Fibroblast of skin of left quadriceps (primary cell): ENCODE measurements at regions not wholly inside any gene's neighbourhood (a gene's known extent, or its start where the extent isn't known, plus 50 kb on each side); places are given as distances from the start of the nearest gene placed in this dataset.

Experiments
- DNase-seq, 2 experiments: peaks; one replicate each; pipeline ENCODE4 v3.0.0-alpha.2; 2013; ENCODE audit warnings: low read depth in 2 of 2

GRCh38 chr2:34414856-34415255, 815.8 kb upstream of the FAM98A start:
- no peak for DNase-seq

DNA sequence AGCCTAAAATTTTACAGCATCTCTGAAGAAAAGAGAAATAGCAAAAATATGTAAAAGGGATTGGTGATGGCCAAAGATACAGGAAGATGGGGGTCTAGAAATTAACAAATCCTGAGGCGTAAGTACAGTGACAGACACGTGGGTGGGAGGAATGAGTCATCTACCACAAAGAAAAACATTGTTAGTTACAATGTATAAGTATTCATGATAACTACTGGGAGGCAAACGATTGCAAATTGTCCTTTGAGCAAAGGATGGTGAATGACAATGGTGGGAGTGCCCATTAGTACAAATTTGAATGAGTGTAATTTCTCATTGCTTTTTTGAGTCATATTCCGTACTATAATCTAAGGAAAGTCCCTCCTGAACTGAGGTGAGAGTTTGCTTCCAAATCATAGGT, 809.0 kb upstream of the FAM98A start:
- DNase-seq = no peak

GRCh38 chr2:34403512-34403911, 804.4 kb upstream of the FAM98A start:
- DNase-seq = no peak

- no peak for DNase-seq
These were observed 803.3 kb upstream of the FAM98A start for GRCh38 chr2:34402376-34402775.

DNA sequence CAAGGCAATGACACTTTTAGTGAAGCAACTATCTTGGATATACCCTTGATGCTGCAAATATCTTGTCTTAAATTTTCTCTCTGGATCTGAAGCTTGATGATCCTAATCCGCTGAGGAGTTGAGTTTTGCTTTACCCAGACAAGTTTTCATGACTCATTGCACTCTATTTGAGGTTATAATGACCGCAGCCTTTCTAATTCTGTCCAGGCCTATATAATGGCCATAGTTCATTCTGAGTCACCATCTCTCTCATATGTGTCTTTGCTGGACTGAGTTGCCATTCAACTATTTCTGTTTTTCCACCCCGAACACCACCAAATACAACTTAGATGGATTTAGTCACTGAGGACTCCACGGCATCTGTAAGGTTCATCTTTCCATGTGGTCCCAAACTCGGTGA, 802.1 kb upstream of the FAM98A start:
- DNase-seq = no peak

DNA sequence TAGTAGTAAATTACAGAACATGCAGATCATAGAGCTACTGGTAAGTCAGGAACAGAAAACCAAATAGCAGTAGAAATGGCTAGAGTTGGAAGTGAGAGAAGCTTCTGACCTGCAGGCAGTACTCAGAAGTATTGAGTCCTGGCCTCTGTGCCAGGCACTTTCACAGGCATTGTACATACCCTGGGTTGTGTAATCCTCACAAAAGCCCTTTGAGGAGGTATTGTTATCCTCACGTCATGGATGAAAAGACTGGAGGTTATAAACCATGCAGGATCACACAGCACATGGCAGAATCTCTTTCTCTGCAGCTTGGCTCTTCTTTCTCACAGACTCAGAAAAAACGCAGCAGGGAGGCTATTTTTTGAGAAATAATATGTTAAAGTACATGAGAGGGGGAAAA, 789.3 kb upstream of the FAM98A start:
- no peak for DNase-seq

GRCh38 chr2:34387536-34387935, 788.4 kb upstream of the FAM98A start:
- no peak for DNase-seq

GRCh38 chr2:34379586-34379985, 780.5 kb upstream of the FAM98A start:
- DNase-seq = no peak

DNA sequence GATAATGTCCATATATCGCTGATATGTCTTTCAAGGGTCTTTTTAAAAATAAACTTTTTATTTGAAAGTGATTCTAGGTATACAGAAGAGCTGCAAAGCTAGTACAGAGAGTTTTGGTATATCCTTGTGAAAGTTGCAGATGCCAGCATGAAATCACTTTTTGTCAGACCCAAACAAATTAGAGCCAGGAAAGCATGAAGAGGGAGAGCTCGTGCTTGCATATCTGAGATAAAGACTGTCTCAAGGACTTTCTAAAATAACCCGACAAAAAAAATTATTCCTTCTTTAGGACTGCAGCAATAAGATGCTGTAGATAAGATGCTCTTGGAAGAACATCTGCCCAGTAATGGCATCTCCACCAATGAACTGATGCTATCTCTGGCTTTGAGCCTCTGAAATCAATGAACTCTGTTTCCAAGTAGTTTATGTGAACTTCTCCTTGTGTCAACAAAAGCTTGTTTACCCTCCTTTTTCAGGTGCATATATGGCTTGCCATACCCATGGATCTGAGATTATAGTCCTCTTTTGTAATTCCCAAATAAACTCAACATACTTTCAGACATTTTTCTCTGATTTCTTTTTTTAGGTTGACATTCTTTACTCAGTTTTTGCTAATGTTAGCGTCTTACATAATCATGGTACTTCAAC, 774.6 kb upstream of the FAM98A start:
- DNase-seq = no peak

GRCh38 chr2:34372967-34373366, 773.9 kb upstream of the FAM98A start:
- no peak for DNase-seq

- no peak for DNase-seq
These were observed 772.6 kb upstream of the FAM98A start for GRCh38 chr2:34371711-34372110.

GRCh38 chr2:34368304-34368703, 769.2 kb upstream of the FAM98A start:
- DNase-seq = no peak

- no peak for DNase-seq
These were observed 766.8 kb upstream of the FAM98A start for GRCh38 chr2:34365932-34366331.

GRCh38 chr2:34365512-34365911, 766.4 kb upstream of the FAM98A start:
- no peak for DNase-seq

GRCh38 chr2:34353509-34354113, 754.5 kb upstream of the FAM98A start:
- DNase-seq = no peak

- DNase-seq = no peak
These were observed 750.4 kb upstream of the FAM98A start for GRCh38 chr2:34349527-34349926.

- DNase-seq = no peak
These were observed 745.9 kb upstream of the FAM98A start for GRCh38 chr2:34345030-34345429.

GRCh38 chr2:34340307-34340706, 741.2 kb upstream of the FAM98A start:
- no peak for DNase-seq

DNA sequence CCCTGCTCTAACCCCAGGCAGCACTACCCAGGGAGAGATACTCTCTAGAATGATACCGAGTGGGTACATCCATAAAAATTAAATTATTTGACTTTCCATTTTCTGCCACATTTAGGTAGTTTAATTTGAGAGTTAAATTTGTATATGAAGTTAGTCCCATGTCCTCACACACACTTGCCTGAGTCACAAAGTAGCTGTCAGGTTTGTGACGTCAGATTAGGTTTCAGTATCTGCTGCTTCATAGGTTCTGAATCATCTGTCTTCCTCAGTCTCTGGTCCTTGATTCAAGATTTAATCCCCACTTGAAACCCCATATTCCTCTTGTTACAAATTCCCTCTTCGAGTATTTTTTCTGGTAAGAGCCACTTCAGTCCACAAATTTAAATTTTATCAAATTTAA, 738.6 kb upstream of the FAM98A start:
- DNase-seq = no peak

GRCh38 chr2:34332813-34333212, 733.7 kb upstream of the FAM98A start:
- no peak for DNase-seq

DNA sequence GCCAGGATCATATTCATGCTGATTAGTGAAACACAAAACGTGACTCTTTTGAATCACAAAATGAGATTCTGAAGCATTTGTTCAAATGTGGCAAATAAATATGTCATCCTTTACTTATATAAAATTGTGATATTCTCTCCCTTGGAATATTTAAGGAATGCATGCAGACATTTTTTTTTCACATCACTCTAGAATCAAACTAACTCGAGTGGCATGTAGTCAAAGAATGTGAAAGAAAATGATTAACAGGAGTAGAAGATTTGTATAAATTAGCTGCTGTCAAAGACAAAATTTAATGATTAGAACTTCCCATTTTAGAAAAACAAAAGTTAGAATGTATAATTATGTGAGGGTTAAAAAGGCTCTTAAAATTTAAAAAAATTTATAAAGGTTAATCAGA, 721.0 kb upstream of the FAM98A start:
- no peak for DNase-seq

- DNase-seq = no peak
These were observed 718.7 kb upstream of the FAM98A start for GRCh38 chr2:34317797-34318196.

DNA sequence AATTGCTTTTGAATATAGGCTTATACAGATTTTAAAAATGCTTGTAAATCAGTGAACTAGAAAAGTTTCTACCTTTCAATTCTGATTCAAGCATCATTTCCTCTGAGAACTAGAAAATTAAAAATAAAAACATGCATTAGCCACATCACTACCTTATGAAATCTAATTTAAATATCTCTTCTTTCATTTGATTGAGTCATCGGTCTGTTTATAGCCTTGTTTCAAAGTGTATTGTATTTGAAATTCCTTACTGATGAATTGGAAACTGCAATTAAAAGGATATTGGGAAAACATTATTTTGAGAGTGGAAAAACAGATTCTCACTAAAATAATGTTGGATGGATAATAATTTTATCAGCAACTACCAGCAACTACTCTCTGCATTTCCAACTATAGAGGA, 717.7 kb upstream of the FAM98A start:
- no peak for DNase-seq

GRCh38 chr2:34311816-34312215, 712.7 kb upstream of the FAM98A start:
- DNase-seq = no peak
